Ovary (tissue), 3 donors: ENCODE measurements at regions not wholly inside any gene's neighbourhood (a gene's known extent, or its start where the extent isn't known, plus 50 kb on each side); places are given as distances from the start of the nearest gene placed in this dataset.

Experiments
- POLR2A ChIP-seq: fragments of 450-650 bp; IDR thresholded peaks from one replicate; pipeline ENCODE4 v1.6.1; 2017; ENCODE audit warnings: antibody characterized with exemption, mild to moderate bottlenecking, moderate library complexity
- TF ChIP-seq, protein P1 (sequence below), 3 donors: fragments of 450-650 bp in 2 of 3; fragments of 200-600 bp in 1 of 3; IDR thresholded peaks; one replicate each; pipeline versions ENCODE4 v1.5.1 to v1.8.0; 2016 to 2022; ENCODE audit warnings: antibody characterized with exemption in 3 of 3, mild to moderate bottlenecking in 1 of 3
- donor health status: DM: no; HTN: no; CAD: no.

- TF ChIP-seq, protein P1, sequence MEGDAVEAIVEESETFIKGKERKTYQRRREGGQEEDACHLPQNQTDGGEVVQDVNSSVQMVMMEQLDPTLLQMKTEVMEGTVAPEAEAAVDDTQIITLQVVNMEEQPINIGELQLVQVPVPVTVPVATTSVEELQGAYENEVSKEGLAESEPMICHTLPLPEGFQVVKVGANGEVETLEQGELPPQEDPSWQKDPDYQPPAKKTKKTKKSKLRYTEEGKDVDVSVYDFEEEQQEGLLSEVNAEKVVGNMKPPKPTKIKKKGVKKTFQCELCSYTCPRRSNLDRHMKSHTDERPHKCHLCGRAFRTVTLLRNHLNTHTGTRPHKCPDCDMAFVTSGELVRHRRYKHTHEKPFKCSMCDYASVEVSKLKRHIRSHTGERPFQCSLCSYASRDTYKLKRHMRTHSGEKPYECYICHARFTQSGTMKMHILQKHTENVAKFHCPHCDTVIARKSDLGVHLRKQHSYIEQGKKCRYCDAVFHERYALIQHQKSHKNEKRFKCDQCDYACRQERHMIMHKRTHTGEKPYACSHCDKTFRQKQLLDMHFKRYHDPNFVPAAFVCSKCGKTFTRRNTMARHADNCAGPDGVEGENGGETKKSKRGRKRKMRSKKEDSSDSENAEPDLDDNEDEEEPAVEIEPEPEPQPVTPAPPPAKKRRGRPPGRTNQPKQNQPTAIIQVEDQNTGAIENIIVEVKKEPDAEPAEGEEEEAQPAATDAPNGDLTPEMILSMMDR (IDR thresholded peaks at IDR 0.05) = no peak
- no peak for TF ChIP-seq POLR2A
These were observed 76.0 kb upstream of the FAN1 start for GRCh38 chr15:30827625-30828303.
